SK-N-DZ (cell line): ENCODE measurements at regions not wholly inside any gene's neighbourhood (a gene's known extent, or its start where the extent isn't known, plus 50 kb on each side); places are given as distances from the start of the nearest gene placed in this dataset.

Experiments
- DNase-seq: peaks from one replicate; pipeline ENCODE4 v3.0.0-alpha.2; 2015; ENCODE audit warnings: low spot score

- no peak for DNase-seq
These were observed 345.7 kb upstream of the WWC1 start for GRCh38 chr5:167945542-167946384.

- DNase-seq, result no peak
These were observed 344.1 kb upstream of the WWC1 start for GRCh38 chr5:167947306-167947705.

- no peak for DNase-seq
These were observed 343.2 kb upstream of the WWC1 start for GRCh38 chr5:167948251-167948650.

GRCh38 chr5:167949435-167949834, 342.0 kb upstream of the WWC1 start:
- DNase-seq, result no peak

- DNase-seq, result no peak
These were observed 341.2 kb upstream of the WWC1 start for GRCh38 chr5:167950126-167950721.

GRCh38 chr5:167951116-167951515, 340.3 kb upstream of the WWC1 start:
- DNase-seq, result no peak

- no peak for DNase-seq
These were observed 339.0 kb upstream of the WWC1 start for GRCh38 chr5:167952278-167952995.

- DNase-seq, result no peak
These were observed 338.2 kb upstream of the WWC1 start for GRCh38 chr5:167953151-167953798.

GRCh38 chr5:167961731-167962130, 329.7 kb upstream of the WWC1 start:
- DNase-seq, result no peak

- peak; percentile 18 for DNase-seq
These were observed 326.9 kb upstream of the WWC1 start for GRCh38 chr5:167964529-167964928.

- DNase-seq, result no peak
These were observed 325.7 kb upstream of the WWC1 start for GRCh38 chr5:167965710-167966109.

- no peak for DNase-seq
These were observed 324.5 kb upstream of the WWC1 start for GRCh38 chr5:167966979-167967378.

- DNase-seq, result no peak
These were observed 323.8 kb upstream of the WWC1 start for GRCh38 chr5:167967494-167968177.

- DNase-seq, result no peak
These were observed 322.6 kb upstream of the WWC1 start for GRCh38 chr5:167968837-167969236.

GRCh38 chr5:167969998-167970397, 321.4 kb upstream of the WWC1 start:
- no peak for DNase-seq

- DNase-seq, result no peak
These were observed 319.7 kb upstream of the WWC1 start for GRCh38 chr5:167971706-167972105.

GRCh38 chr5:167973126-167973525, 318.3 kb upstream of the WWC1 start:
- DNase-seq, result no peak

GRCh38 chr5:167984951-167985350, 306.5 kb upstream of the WWC1 start:
- no peak for DNase-seq

- DNase-seq, result no peak
These were observed 306.1 kb upstream of the WWC1 start for GRCh38 chr5:167985373-167985772.

GRCh38 chr5:167987490-167988280, 303.8 kb upstream of the WWC1 start:
- DNase-seq, result no peak

GRCh38 chr5:167992868-167993267, 298.6 kb upstream of the WWC1 start:
- no peak for DNase-seq
